ENCODE measurements at regions not wholly inside any gene's neighbourhood (a gene's known extent, or its start where the extent isn't known, plus 50 kb on each side); places are given as distances from the start of the nearest gene placed in this dataset.

DNA sequence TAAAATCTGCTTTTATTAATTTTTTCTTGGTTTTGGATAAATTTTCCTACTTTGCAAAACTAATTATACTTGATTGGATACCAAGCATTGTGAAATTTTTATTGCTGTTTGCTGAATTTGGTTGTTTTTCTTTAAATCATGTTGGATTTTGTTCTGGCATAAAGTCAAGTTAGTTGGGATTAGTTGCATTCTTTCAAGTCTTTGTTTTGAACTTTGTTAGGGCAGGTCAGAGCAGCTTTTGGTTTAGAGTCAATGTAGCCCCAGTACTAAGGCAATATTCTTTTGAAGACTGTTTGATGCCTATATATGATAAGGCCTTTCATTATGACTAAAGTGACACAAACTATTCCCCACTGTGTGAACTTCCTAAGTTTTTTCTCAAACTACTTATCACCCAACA is 531.1 kb downstream of the RASEF start:
- TF ChIP-seq, protein P1, sequence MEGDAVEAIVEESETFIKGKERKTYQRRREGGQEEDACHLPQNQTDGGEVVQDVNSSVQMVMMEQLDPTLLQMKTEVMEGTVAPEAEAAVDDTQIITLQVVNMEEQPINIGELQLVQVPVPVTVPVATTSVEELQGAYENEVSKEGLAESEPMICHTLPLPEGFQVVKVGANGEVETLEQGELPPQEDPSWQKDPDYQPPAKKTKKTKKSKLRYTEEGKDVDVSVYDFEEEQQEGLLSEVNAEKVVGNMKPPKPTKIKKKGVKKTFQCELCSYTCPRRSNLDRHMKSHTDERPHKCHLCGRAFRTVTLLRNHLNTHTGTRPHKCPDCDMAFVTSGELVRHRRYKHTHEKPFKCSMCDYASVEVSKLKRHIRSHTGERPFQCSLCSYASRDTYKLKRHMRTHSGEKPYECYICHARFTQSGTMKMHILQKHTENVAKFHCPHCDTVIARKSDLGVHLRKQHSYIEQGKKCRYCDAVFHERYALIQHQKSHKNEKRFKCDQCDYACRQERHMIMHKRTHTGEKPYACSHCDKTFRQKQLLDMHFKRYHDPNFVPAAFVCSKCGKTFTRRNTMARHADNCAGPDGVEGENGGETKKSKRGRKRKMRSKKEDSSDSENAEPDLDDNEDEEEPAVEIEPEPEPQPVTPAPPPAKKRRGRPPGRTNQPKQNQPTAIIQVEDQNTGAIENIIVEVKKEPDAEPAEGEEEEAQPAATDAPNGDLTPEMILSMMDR (IDR thresholded peaks at IDR 0.05; ENCODE audit: extremely low read depth, missing control alignments) = no peak
- no peak for DNase-seq (ENCODE audit: low spot score)

DNA sequence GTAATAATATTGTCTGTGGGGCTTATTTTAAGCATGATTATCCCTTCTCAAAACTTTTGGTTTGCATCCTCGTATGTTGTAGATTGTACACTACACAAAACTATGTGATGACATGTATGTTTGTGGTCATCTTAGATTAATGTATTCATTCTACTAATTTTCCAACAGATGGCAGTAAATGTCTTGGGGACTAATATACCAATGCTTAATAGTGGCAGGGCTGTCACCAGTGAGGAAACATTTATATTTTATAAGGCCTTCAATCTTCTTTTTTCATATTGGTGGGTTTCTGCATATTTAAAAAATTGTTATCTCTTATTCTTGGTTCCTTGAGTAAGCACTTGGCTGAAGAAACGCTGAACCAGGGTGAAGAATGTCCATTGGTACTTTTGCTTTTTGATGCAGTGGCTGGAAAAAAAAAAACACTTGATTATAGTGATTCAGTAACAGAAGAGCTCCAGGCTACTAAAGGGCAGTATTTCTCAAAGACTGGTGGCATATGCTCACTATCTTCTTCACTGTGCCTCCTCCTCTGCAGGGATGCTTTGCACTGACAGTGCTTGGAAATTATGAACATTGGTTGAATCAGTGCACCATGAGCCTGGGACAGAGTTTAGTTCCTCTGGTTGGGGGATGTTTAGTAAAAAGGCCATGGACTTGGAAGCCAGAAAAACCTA is 530.3 kb downstream of the RASEF start:
- DNase-seq (ENCODE audit: low spot score) = no peak
- TF ChIP-seq, protein P1 (IDR thresholded peaks at IDR 0.05; ENCODE audit: extremely low read depth, missing control alignments) = no peak

DNA sequence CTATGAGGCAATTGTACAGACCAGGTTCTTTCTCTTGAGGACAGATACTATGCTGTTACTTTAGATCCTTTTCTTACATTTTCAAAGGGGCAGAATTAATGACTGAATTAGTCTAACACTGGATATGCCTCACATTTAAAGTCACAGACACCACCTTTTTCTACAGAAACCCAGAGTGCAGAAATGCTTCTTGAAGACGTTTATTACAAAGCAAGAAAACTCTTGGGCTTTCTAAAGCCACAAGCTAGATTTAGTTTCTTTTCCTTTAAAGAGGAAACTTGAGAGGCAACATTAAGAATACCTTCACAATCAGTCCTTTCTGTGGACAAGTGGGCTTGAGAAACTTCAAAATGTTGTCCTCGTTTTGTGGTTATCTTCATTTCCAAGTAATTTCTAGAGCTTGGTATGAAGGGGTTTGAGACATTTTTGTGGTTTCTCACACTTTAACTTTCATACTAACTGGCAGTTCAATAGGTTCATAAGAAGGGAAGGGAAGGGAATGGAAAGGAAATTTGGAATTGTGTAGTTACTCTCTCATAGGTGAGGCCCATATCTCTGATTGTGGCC is 527.4 kb downstream of the RASEF start:
- no peak for DNase-seq (ENCODE audit: low spot score)
- TF ChIP-seq, protein P1 (IDR thresholded peaks at IDR 0.05; ENCODE audit: extremely low read depth, missing control alignments) = no peak

DNA sequence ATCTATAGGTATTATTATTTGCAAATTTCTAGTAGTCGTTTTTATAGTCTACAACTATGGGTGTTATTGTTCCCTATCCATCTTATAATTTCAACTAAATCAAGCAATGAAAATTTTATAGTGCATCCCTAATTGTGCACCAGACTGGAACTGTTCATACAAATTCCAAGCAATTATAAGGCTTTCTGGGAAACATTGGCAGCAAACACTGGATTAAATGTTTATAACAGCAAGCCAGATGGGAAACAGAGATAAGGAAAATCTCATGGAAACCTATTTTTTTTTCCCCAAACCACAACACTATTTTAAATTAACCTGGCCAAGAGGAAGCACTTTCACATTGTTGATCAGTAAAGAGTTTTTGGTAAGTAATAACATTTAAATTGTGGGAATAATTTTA is 524.3 kb downstream of the RASEF start:
- TF ChIP-seq, protein P1 (IDR thresholded peaks at IDR 0.05; ENCODE audit: extremely low read depth, missing control alignments) = no peak
- DNase-seq (ENCODE audit: low spot score) = no peak

DNA sequence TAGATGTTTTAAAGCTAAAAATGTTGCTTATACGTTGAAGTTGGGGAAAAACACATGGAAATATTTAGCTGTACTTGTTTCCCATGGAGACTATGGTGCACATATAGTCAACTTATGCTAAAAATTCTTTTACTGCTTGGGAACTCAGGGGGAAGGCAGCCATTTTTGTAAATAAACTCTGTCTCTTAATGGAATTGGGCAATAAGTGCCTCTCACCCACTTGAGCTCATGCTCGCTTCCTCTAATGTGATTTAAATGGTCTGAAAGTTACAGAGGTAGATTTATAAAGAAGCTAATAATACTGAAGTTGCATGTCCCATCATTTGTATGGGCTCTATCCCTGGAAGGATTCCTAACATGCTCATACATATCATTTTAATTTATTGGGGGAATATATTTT is 523.8 kb downstream of the RASEF start:
- no peak for DNase-seq (ENCODE audit: low spot score)
- TF ChIP-seq, protein P1 (IDR thresholded peaks at IDR 0.05; ENCODE audit: extremely low read depth, missing control alignments) = no peak

DNA sequence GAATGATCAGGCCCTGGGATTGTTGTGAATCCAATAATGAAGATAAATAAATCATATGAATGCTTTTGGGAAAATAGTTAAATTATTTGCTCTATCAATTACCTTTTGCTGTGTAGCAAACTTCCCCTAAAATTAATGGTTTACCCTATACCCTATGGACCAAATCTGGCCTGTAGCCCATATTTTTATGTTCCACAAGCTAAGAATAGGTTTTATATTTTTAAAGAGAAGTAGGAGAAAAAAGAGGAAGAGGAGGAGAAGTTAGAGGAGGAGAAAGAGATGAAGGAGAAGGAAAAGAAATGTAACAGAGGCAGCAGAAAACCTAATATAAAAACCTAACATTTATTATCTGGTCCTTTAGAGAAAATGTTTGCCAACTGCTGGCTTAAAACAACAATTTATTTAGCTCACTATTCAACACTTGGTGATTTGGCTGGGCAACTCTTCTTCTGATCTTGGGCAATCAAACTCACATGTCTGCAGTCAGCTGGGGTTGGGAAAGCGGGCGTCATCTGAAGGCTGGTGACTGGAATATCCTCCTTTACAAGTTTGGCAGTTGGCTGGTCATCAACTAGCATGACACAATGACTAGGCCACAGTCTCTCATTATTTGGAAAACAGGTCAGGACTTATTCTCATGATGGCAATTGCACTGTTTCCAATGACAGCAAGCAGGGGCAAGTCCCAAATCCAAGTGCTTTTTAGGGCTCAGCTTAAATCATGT is 522.9 kb downstream of the RASEF start:
- TF ChIP-seq, protein P1 (IDR thresholded peaks at IDR 0.05; ENCODE audit: extremely low read depth, missing control alignments) = no peak
- no peak for DNase-seq (ENCODE audit: low spot score)

DNA sequence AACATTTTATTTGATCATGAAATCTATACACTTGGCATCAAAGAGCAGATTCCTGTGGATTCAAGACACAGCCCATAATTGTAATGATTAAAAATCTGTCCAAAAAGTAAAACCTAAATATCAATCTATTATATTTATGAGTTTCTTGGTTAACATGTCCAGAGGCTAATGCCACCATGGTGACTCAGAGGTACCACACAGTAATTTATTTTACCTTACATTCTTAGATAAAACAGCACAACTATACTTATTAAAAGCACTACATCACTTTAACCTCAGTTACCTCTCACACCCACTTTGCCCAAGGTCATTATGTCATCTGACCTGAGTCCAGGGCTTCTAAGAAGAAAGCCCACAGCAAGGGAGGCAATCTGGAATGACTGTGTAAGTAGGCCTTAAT is 519.2 kb downstream of the RASEF start:
- TF ChIP-seq, protein P1 (IDR thresholded peaks at IDR 0.05; ENCODE audit: extremely low read depth, missing control alignments) = no peak
- DNase-seq (ENCODE audit: low spot score) = no peak

Measured in GM20000 (cell line).